ENCODE measurements at regions not wholly inside any gene's neighbourhood (a gene's known extent, or its start where the extent isn't known, plus 50 kb on each side); places are given as distances from the start of the nearest gene placed in this dataset.

DNA sequence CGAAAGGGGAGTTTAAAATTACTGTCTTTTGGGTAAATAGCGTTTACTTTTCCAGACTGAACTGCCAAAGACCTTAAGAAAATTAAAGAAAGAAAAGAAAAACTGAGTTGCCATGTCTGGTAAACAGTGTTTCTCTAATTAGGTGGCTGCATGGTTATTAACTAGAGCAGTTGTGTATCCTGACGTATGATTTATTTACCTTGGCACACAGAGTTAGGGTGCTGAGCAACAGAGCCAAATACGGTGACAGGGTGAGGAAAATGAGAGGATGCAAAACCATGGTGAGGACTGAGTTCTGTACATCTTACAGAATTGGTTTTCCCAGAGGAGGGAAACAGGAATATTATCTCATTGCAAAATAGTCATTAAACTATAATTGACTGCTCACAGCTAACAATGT lies 546.4 kb upstream of the FZD8 start:
- no peak for DNase-seq

DNA sequence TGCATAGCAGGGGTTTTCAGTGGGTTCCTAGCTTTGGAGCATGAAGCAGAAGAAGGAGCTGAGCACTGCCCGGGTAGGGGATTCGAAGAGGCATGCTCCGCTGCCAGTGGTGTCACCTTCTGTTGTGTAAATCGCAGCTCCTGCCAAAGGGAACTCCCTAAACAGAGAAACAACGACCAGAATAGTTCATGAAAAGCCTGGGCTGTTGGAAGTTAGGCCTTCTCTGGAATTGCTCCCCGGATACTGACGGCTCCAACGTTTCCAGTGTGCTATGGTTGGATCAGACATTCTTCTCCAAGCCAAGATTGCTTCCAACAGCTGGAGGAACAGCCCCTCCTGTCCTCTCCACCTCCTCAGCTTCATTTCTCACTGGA lies 546.0 kb upstream of the FZD8 start:
- no peak for DNase-seq

DNA sequence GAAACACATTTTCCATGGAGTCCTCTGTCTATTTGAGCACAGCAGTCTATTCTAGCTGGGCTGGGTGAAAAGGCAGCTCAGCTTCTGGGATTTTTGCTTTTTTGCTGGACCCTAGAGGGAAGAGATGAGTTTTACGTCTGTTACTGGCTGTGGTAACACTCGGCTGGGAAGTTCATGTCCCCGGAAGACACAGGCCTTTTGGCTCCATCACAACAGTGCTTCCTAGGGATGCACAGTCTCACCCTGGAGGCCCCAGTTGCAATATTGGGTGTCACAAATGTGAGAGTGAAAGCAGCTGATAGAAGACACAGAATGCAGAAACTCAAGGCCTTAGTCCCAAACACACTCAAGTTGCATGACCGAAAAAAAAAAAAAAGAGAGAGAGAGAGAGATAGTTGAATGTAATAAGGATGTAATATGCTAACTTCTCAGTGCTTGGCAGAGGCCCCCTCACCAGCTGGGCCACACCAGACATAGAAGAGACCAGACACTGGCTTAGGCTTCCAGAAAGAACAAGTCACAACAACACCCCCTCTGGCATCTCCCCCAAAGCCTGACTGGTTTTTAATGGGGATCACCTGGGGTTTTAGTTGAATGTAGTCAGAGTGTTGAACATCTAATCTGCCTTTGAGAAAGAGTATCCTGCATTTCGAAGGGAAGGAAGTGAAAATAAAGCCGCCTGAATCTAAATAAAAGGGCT lies 545.4 kb upstream of the FZD8 start:
- DNase-seq, result no peak

DNA sequence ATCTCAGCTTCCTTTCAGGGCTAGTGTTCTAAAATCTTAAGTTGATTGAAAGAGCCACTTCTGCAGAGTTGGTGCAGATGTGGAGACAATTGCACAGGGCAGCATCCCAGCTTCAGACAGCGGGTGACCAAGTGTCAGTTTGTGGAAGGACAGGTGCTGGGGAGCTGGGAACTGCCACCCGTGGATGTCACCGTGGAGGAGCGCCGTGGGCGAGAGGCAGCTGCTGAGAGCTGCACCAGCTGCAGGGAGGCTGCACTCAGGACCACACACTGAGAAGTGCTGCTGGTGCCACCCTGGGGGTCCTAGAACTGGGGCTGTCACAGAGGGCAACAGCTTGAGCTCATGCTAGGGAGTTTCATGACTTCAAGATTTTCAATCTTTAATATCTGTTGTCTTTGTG lies 543.0 kb upstream of the FZD8 start:
- no peak for DNase-seq

DNA sequence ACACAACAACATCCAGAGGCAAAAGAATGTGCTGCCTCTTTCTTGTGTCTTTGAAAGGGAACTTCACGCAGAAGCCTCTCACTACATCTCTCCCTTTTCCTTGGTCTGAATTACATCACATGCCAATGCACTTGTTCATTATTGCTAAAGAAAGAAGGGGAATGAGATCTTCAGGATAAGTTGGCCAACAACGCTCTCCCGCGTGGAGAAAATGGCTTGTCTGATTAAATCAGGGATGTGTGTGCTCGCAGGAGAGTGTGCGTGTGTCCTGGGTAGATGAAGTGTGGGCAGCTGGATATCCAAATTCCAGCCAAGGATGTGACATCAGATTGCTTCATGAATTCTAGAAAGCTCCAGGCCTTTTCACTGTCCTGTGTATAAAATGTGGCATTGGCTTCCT lies 541.6 kb upstream of the FZD8 start:
- no peak for DNase-seq

DNA sequence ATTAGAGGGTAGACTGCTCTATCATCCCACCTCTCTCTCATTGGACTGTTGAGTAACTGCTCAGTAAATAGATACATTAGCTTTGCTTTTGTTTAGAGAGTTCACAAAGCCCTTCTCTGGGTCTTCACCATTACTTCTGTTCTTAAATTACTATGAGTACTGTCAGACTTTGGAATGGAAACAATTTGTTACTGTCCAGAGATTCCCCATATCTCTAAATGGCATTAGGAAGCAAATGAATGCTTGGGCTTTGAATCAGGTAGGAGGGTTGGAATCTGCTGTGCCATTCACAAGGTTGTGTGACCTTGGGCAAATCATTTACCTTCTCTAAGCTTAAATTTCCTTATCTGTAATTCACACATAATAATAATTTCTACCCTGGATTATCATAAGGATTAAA lies 541.0 kb upstream of the FZD8 start:
- no peak for DNase-seq

DNA sequence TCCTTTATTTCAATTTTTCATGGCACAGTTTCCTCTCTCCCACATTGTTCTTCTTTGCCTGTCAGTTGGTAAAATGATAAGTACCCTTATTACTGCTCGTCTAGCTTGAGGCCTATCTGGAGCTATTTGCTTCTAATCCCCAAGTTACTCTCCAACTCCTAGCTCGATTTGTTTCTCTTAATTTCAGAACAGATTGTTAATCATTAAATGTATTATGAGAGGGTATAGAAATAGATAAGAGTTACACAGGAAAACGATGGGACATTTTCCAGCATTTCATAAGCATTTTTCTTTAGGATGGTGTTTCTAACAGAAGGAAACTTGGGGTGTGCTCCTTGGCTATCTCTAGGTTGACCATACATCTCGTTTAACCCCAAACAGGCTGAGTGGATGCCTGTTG lies 540.5 kb upstream of the FZD8 start:
- no peak for DNase-seq

DNA sequence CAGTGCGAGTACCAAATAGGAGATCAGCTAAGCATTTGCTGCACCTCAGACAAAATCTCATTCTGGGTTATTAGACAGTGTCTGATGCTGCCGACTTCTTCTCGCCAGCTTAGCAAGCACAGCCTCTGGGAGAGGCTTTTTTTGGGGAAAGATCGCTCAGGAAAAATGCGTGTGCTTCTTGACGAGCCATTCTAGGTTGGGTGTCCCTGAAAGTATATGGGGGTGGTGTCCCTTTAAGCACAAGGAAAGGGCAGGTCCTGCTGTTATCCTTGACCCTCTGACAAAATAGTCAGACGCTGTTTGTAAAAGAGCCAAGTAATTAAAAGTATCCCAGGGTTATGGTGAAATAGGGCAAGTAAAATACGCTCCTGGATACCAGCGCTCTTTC lies 540.1 kb upstream of the FZD8 start:
- DNase-seq, result no peak

DNA sequence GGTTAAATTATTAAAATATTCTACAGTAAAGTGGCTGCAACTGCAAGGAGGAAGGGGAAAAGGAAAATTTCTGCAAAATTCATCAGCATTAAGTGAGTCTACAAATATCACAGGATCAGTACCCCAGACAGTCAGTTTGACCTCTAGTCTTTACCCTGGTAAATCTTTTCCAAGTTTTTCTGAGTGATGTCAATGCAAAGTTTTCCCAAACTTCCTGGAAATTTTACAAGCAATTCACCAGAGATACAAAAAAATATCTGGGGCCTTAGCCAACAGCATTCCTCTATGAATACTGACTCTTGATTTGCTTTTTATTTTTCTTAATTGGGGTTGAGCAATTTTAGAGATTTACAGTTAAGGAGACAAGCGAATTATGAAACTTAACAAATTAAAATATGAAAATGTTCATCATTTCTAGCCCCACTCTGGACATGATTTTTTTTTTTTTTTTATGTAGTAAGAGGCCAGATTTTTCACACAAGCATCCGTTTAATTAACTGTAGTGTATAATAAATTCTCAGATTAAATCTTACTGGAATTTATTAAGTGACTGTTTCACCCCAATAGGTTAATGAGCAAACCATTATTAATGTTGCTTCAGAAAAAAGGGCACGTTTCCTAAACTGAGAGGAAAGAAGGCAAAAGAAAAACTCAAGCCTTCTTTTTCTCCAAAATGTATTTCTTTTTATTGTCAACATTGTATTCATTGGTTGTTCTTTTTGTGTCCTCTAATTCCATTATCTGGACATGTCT lies 539.5 kb upstream of the FZD8 start:
- no peak for DNase-seq

DNA sequence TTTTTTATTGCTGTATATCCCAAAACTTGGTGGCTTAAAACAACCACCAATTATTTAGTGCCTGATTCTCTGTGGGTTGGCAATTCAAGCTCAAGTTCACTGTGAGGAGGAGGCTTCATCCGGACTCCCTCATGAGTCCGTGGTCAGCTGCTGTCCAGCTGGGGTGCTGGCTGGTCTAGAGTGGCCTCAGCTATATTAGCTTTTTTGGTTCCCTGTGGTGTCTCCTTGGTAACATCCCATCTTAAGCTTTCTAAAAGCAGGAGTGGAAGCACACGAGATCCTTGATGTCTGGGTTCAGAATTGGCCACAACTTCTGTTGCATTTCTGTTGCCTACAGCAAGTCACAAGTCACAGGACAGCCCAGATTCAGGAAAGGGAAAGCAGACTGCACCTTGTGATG lies 536.5 kb upstream of the FZD8 start:
- no peak for DNase-seq

DNA sequence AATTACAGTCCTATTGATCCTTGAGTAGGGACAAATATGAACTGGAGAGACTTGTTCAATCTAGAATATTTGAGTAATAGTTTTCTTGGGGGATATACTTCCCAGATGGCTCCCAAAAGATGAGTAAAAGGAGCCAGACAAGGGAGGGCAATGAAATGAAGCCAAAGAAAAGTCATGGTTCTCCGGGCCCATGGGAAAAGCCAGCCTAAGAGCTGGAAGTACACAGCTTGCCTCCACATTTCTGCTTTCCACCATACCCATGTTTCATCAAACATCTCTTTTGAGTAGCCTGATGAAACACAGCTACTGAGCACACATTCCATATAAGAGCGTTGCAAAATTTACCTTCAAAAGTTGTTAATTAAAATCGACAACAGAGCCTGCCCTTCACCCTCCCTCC lies 535.0 kb upstream of the FZD8 start:
- no peak for DNase-seq

DNA sequence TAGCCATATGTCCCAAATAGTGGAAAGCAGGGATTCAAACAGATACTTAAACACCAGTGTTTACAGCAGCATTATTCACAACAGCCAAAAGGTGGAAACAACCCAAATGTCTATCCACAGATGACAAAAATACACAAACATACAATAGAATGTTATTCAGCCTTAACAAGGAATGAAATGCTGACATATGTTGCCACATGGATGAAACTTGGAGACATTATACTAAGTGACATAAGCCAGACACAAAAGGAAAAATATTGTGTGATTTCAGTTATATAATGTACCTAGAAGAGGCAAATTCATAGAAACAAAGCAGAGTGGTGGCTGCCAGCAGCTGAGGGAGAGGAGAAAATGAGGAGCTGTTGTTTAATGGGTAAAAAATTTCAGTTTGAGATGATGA lies 533.9 kb upstream of the FZD8 start:
- no peak for DNase-seq

DNA sequence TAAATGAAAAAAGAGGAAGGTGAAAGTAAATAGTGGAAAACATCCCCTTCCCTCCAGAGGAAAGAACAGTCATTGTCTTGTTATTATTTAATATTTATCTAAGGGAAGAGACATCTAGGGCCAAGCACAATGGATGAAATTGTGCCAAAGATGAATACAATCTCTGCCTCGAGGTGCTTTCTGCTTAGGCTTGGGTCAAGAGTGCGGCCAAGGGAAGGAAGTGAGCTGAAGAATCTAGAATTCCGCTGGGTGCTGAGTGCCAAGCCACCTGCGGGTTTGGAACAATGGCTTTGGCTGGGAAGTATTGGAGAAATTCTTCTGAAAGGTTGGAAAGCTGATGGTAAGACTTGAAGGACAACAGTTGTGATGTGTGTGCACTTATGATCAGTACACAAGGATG lies 531.3 kb upstream of the FZD8 start:
- no peak for DNase-seq

DNA sequence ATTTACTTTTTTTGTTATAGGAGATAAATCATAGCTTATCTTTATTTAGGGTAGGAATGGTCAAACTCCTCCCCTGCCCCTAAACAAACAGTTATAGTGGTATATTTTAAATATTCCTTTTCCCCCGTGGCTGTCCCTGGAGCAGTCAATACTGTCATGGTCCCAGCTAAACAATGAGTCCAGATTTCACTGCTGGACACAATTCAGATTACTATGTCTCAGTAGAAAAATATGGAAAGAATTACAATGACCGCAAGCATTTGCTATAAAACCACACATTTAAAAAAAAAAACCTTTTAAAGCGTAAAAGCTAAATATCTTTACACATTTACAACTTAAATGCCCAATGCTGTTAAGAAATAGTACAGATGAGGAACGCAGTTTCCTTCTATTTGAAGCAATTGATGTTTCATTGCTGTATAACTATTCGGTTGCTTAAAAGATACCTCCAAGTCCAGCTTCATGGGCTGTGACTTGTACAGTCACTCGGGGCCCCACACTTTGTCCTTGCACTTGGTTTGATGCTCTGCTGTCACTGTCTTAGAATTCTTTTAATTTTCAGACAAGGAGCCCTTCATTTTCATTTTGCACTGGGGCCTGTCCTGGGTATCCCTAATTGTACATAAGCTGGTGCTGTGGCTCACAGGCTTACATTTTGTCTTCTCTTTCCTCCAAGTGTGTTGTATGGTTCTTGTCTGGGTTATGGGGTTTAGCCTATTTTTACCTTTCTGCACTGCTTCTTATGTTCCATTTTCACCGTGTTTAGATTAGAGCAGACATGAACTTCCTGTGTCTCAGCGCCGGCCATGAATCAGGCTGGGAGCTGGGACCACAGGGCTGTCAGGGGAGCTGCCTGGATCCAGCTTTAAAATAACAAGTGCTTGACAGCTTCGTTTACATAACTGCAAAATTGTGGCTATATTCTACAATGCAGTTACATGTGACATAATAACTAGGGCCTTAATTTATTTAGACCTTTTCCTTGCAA lies 530.2 kb upstream of the FZD8 start:
- DNase-seq, result no peak

DNA sequence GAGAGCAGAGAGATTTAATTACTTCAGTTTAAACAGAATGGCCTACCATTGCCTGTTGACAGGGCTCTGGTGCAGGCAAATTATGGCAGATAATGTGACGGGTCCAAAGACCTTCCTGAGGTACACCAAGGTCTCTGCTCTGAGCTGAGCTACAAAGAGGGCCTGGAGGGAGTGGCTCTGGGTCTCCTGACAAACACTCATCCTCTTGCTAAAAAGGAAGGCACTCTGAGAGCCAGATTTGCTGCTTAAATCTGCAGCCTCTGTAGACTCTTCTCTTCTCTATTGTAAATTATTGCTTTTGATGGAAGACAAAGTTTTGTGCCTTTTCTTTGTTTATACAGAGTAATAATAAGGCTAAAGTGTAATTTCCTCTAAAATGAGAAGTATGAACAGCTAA lies 529.5 kb upstream of the FZD8 start:
- no peak for DNase-seq

DNA sequence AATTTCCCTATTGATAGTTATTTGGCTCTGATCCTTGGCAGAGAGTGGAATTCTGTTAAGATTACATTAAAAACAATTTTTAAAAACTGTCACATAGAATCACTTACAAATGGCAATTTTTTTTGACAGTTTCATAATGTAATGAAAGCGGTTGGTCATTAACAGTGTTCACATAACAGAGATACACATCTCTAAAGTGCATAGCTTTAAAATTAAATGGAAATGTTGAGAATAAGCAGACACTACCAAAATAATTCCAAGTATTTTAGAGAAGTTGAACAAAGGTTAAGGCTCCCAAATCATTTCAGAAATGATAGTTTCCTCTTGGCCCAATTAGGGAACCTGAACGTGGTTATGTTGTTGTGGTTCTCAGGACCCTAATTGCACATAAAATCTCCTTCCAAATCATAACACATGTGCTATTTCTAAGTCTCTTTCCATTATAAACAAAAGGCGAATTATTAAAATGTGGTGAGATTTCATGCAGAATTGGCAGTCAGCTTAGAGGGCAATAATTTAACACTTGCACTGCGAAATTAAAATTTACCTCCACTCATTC lies 528.9 kb upstream of the FZD8 start:
- DNase-seq, result no peak

DNA sequence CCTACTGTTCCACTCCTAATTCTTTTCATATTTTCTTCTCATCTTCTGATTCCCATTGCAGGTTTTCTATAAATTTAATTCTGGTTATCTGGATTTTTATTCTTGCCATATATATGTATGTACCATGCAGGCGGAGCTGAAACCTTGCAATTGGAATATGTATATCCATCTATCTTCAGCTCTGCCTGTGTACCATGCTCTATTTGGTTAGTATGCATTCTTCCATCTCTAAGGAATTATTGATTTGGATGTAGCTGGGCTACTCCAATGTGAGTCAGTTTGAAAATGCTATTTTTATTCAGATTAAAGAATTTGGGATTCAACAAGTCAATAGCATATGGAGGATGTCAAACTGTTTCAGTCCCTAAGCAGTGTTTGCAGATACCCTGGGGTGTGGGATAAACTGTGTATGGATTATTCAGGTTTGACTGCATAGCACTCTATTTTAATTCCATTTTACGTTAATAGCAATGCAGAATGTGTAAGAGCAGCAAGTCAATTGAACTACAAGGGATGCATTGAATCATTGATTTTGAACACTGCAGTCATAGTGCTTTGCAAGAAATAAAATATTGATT lies 528.1 kb upstream of the FZD8 start:
- no peak for DNase-seq

DNA sequence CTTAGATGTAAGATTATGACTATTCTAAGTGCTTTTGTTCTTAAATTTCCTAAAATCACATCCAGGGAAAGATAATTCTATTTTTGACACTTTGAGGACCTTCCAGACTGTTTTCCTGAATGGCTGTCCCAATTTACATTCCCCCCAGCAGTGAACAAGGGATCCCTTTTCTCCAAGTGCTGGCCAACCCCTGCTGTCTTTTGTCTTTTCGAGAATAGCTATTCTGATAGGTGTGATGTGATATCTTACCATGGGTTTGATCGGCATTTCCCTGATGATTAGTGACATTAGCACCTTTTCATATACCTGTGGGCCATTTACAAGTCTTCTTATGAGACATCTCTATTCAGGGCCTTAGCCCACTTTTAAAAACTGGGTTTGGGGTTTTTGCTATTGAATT lies 526.7 kb upstream of the FZD8 start:
- no peak for DNase-seq

DNA sequence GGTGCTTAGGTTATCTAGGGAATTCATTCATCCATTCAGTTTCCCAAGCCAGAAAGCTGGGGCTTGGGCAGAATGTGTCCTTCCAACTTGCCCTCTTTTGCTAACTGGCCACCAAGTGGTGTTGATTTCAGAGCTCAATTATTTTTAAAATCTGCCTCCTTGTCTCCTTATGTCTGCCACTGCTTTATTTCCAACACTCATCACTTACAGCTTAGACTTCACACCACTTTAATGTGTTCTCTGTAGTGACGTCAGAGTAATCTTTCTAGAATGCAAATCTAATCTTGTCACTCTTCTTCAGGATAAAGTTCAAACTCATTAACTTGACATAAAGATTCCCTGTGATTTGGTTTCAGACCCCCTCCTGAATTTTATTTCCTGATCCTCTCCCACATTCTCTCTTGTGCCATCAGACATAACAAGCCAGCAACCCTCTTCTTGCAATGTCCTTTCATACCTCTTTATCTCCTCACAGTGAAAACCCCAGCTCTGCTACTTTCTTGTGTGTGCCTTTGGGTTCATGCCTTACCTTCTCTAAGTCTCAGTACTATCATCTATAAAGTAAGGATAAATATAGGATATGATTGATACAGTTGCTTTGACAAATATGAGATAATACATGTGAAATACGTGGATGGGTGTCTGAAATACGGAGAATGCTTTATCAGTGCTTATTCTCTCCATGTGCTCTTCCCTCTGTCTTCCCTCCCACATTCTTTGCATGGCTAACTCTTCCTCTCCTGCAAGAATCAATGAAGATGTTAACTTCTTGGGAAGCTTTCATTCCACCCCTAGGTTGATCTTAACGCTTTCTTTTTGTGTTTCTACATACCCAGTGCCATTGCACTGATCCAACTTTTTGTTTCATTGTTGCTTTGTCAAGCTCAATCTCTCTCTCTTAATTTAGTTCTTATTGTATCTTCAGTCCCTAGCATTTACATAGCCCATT lies 522.7 kb upstream of the FZD8 start:
- no peak for DNase-seq

DNA sequence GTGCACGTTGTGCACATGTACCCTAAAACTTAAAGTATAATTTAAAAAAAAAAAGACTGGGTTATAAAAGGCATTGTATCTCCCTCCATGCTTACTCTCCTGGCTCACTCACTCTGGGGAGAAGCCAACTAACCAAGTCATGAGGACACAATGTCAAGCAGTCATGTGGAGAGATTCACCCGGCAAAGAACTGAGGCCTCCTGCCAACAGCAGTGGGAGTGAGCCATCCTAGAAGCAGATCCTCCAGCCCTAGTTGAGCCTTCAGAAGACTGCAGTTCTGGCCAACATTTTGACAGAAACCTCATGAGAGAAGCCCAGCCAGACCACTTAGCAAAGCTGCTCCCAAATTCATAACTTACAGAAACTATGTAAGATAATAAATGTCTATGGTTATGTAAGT lies 521.7 kb upstream of the FZD8 start:
- DNase-seq, result no peak

DNA sequence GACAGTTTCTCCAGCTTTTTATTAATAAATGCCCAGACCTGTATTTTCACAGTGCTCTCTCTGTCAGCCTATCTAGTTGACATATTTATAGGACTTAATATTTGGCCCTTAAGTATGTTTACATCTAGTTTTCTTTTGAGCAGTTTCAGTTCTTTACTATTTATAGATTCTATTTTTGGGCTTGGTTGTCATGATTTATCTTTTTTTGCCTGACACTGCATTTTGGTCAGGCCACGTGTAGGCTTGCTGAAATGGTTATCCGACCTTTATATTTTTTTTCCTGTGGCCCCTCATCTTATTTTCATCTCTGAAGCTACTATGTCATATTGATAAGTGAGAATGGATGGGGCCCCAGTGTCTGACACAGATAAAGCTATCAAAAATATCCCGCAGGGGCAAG lies 515.4 kb upstream of the FZD8 start:
- DNase-seq, result no peak

DNA sequence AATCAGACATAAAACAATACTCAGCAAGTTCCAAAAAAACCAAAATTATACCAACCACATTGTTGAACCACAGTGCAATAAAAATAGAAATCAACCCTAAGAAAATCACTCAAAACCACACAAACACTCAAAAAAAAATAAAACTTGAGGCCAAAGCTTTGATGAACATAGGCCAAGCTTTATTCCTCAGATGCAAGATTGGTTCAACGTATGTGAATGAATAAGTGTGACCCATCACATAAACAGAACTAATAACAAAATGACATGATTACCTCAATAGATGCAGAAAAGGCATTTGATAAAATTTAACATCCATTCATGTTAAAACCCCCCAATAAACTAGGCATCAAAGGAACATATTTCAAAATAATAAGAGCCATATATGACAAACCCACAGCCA lies 506.1 kb upstream of the FZD8 start:
- DNase-seq, result no peak
